GM23338 (cell line): ENCODE measurements at regions not wholly inside any gene's neighbourhood (a gene's known extent, or its start where the extent isn't known, plus 50 kb on each side); places are given as distances from the start of the nearest gene placed in this dataset.
A peak's percentile ranks its signal among the peaks of the same experiment; 100 is the strongest.
"Not testable (repeated sequence)": the region's sequence is repeated elsewhere in the genome, so short reads cannot be mapped to it uniquely, and the experiment has no call there.

Source experiments
- ATAC-seq: fragments of 200-7000 bp; cut with Tn5 transposase; 3 replicates; pipeline ENCODE4 v1.9.1; 2020
- DNase-seq: peaks from one replicate; pipeline ENCODE4 v3.0.0-alpha.2; 2015; ENCODE audit warnings: low spot score
- H2AFZ ChIP-seq: fragments of 200-600 bp; sonication (generic); 2 replicates; pipeline ENCODE4 v1.8.0; 2016; ENCODE audit warnings: antibody characterized with exemption, mild to moderate bottlenecking, moderate library complexity
- H3F3A ChIP-seq: fragments of 200-600 bp; sonication (generic); replicated peaks from 2 replicates; pipeline ENCODE4 v1.8.0; 2017; ENCODE audit warnings: antibody characterized with exemption, mixed run types, low read depth
- H3K27ac ChIP-seq: fragments of 200-600 bp; sonication (generic); 2 replicates; pipeline ENCODE4 v1.6.1; 2016; ENCODE audit warnings: low read depth
- H3K27me3 ChIP-seq: fragments of 200-600 bp; sonication (generic); 2 replicates; pipeline ENCODE4 v1.8.0; 2016; ENCODE audit warnings: mild to moderate bottlenecking, mixed run types, moderate library complexity; ENCODE audit not compliant: insufficient read depth
- H3K36me3 ChIP-seq: fragments of 200-600 bp; sonication (generic); 2 replicates; pipeline ENCODE4 v1.8.0; 2016; ENCODE audit warnings: mild to moderate bottlenecking; ENCODE audit not compliant: insufficient read depth
- H3K4me1 ChIP-seq: fragments of 200-600 bp; sonication (generic); 2 replicates; pipeline ENCODE4 v1.8.0; 2016; ENCODE audit warnings: mild to moderate bottlenecking, moderate library complexity; ENCODE audit not compliant: insufficient read depth
- H3K4me2 ChIP-seq: fragments of 200-600 bp; sonication (generic); 2 replicates; pipeline ENCODE4 v1.7.1; 2017; ENCODE audit warnings: mixed run types
- H3K4me3 ChIP-seq: fragments of 200-600 bp; sonication (generic); 2 replicates; pipeline ENCODE4 v1.6.1; 2016; ENCODE audit warnings: mixed run types
- H3K79me2 ChIP-seq: fragments of 200-600 bp; sonication (generic); replicated peaks from 2 replicates; pipeline ENCODE4 v1.8.0; 2017; ENCODE audit warnings: mild to moderate bottlenecking; ENCODE audit not compliant: insufficient read depth
- H3K9me2 ChIP-seq: fragments of 200-600 bp; sonication (generic); 2 replicates; pipeline ENCODE4 v1.8.0; 2017; ENCODE audit not compliant: insufficient read depth
- H4K20me1 ChIP-seq: fragments of 200-600 bp; sonication (generic); replicated peaks from 2 replicates; pipeline ENCODE4 v1.8.0; 2017; ENCODE audit warnings: mild to moderate bottlenecking; ENCODE audit not compliant: insufficient read depth
- H3K27ac Mint-ChIP-seq: 2 replicates; pipeline ENCODE4 v1.8.0; 2020; ENCODE audit warnings: inconsistent platforms, mild to moderate bottlenecking, moderate library complexity, mixed read lengths
- H3K27me3 Mint-ChIP-seq: 3 replicates; pipeline ENCODE4 v1.8.0; 2022; ENCODE audit warnings: low read depth, mild to moderate bottlenecking, moderate library complexity, mixed read lengths, inconsistent platforms; ENCODE audit not compliant: insufficient read depth, poor library complexity
- H3K36me3 Mint-ChIP-seq: 3 replicates; pipeline ENCODE4 v1.8.0; 2021; ENCODE audit warnings: low read depth, mild to moderate bottlenecking, inconsistent platforms, moderate library complexity, mixed read lengths
- H3K4me1 Mint-ChIP-seq: 3 replicates; pipeline ENCODE4 v1.8.0; 2020; ENCODE audit warnings: mild to moderate bottlenecking, inconsistent platforms, mixed read lengths
- H3K4me3 Mint-ChIP-seq: 3 replicates; pipeline ENCODE4 v1.8.0; 2021; ENCODE audit warnings: moderate library complexity, mild to moderate bottlenecking, inconsistent platforms, mixed read lengths
- H3K9me3 Mint-ChIP-seq: 3 replicates; pipeline ENCODE4 v1.8.0; 2020; ENCODE audit warnings: moderate library complexity, mild to moderate bottlenecking, inconsistent platforms, mixed read lengths
- CTCF ChIP-seq, 2 experiments: fragments of 200-600 bp in 1 of 2; sonication (generic) in 1 of 2; conservative IDR thresholded peaks; 2 replicates each; pipeline versions ENCODE4 v1.5.1 to v1.6.1; 2016 to 2017; ENCODE audit warnings: antibody characterized with exemption in 2 of 2, low read depth in 2 of 2, mild to moderate bottlenecking in 2 of 2, moderate library complexity in 1 of 2

DNA sequence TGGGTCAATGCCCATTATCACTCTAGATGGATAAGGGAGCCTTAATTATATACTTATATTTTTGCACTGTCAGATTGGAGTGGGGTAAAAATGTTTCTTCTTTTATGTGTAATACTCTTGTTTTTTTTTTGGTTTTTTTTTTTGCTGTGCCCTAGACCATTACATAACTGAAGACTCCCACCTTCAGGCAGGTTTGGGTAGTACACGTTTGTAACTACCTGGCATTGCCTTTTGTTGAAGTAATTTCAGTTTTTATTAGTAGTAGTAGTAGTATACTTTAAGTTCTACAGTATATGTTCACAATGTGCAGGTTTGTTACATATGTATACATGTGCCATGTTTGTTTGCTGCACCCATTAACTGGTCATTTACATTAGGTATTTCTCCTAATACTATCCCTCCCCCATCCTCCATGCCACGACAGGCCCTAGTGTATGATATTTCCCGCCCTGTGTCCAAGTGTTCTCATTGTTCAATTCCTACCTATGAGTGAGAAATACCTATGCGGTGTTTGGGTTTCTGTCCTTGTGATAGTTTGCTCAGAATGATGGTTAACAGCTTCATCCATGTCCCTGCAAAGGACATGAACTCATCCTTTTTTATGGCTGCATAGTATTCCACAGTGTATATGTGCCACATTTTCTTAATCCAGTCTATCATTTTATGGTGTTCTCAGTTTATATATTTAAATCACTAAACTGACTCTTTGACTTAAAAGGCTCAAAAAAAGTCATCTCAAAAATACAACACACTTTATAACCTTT is 109.2 kb upstream of the FBXO28 start:
- H4K20me1 ChIP-seq, H3K4me1 ChIP-seq, H3K9me2 ChIP-seq, H3K4me3 Mint-ChIP-seq, H3F3A ChIP-seq, H3K27me3 ChIP-seq, H3K4me1 Mint-ChIP-seq, H3K27ac Mint-ChIP-seq, H3K4me3 ChIP-seq, H2AFZ ChIP-seq, H3K27ac ChIP-seq, H3K4me2 ChIP-seq, H3K79me2 ChIP-seq, H3K27me3 Mint-ChIP-seq, ATAC-seq: not testable (repeated sequence)
- peaks cover 33% of the 10 kb centered on the region for H3K9me3 Mint-ChIP-seq
- H3K36me3 ChIP-seq = peaks cover 25% of the 10 kb centered on the region; the same call in 1 of the 2 replicates
- DNase-seq = peak; percentile 74
- peaks cover 44% of the 10 kb centered on the region for H3K36me3 Mint-ChIP-seq
- TF ChIP-seq CTCF (conservative IDR thresholded peaks at IDR 0.05; ENCODE audit: low read depth in 2 of 2) = peak; percentile 44 to 49

GRCh38 chr1:224003896-224004295 is 110.0 kb upstream of the FBXO28 start:
- not testable (repeated sequence) for DNase-seq, H3K27me3 Mint-ChIP-seq, H3K4me3 ChIP-seq, H3K4me2 ChIP-seq, H3K4me1 Mint-ChIP-seq, H4K20me1 ChIP-seq, H3F3A ChIP-seq, H3K9me2 ChIP-seq, H3K27me3 ChIP-seq, H3K27ac ChIP-seq, H2AFZ ChIP-seq, ATAC-seq, H3K4me3 Mint-ChIP-seq, H3K4me1 ChIP-seq, H3K27ac Mint-ChIP-seq
- H3K79me2 ChIP-seq = peaks cover 15% of the 10 kb centered on the region
- Mint-ChIP-seq H3K36me3 (peaks cover 40% of the 10 kb centered on the region), H3K9me3 (peaks cover 30% of the 10 kb centered on the region)
- H3K36me3 ChIP-seq = peaks cover 25% of the 10 kb centered on the region; the same call in 1 of the 2 replicates

GRCh38 chr1:224001757-224002156 is 112.2 kb upstream of the FBXO28 start:
- H3K27me3 ChIP-seq, H3K27me3 Mint-ChIP-seq, H3K9me2 ChIP-seq, DNase-seq, H3K27ac Mint-ChIP-seq, H2AFZ ChIP-seq, H3K4me3 Mint-ChIP-seq, H3K4me3 ChIP-seq, ATAC-seq, H3K27ac ChIP-seq, H3F3A ChIP-seq, H3K4me1 Mint-ChIP-seq, H3K4me1 ChIP-seq, H3K4me2 ChIP-seq, H4K20me1 ChIP-seq: not testable (repeated sequence)
- Mint-ChIP-seq H3K9me3 (peaks cover 13% of the 10 kb centered on the region; the same call in 2 of the 3 replicates), H3K36me3 (peaks cover 24% of the 10 kb centered on the region)
- peaks cover 17% of the 10 kb centered on the region; the same call in 1 of the 2 replicates for H3K36me3 ChIP-seq
- H3K79me2 ChIP-seq = peaks cover 25% of the 10 kb centered on the region

GRCh38 chr1:223999761-224000160 is 114.2 kb upstream of the FBXO28 start:
- H3K9me3 Mint-ChIP-seq, H3K4me3 Mint-ChIP-seq, H3K27me3 ChIP-seq, H3K27ac Mint-ChIP-seq, H3K36me3 Mint-ChIP-seq, H3K27ac ChIP-seq, H2AFZ ChIP-seq, H3K9me2 ChIP-seq, H3K27me3 Mint-ChIP-seq, H3K4me2 ChIP-seq, H3K36me3 ChIP-seq, H3K4me1 ChIP-seq, H3F3A ChIP-seq, H4K20me1 ChIP-seq, H3K4me3 ChIP-seq, H3K4me1 Mint-ChIP-seq, ATAC-seq, DNase-seq: not testable (repeated sequence)
- H3K79me2 ChIP-seq = peaks cover 36% of the 10 kb centered on the region

GRCh38 chr1:223998676-223999455 is 115.0 kb upstream of the FBXO28 start:
- not testable (repeated sequence) for DNase-seq, H3F3A ChIP-seq, H3K4me3 Mint-ChIP-seq, H3K4me1 ChIP-seq, H3K36me3 Mint-ChIP-seq, H3K27ac ChIP-seq, H3K9me3 Mint-ChIP-seq, H4K20me1 ChIP-seq, H3K27ac Mint-ChIP-seq, H3K4me3 ChIP-seq, H2AFZ ChIP-seq, H3K9me2 ChIP-seq, H3K4me2 ChIP-seq, H3K36me3 ChIP-seq, H3K4me1 Mint-ChIP-seq, H3K27me3 Mint-ChIP-seq, ATAC-seq, H3K27me3 ChIP-seq
- H3K79me2 ChIP-seq = peaks cover 36% of the 10 kb centered on the region

GRCh38 chr1:223996376-223996775 is 117.5 kb upstream of the FBXO28 start:
- H3K4me3 Mint-ChIP-seq, H3K27ac ChIP-seq, H3K4me2 ChIP-seq, H3K9me2 ChIP-seq, H3K27ac Mint-ChIP-seq, DNase-seq, H2AFZ ChIP-seq, H3K36me3 Mint-ChIP-seq, H3K4me3 ChIP-seq, H3K9me3 Mint-ChIP-seq, H3K4me1 Mint-ChIP-seq, H3K27me3 Mint-ChIP-seq, H3K4me1 ChIP-seq, ATAC-seq, H3F3A ChIP-seq, H3K27me3 ChIP-seq, H3K36me3 ChIP-seq, H4K20me1 ChIP-seq: not testable (repeated sequence)
- H3K79me2 ChIP-seq = peaks cover 45% of the 10 kb centered on the region
